GM21423 (cell line): ENCODE measurements at regions not wholly inside any gene's neighbourhood (a gene's known extent, or its start where the extent isn't known, plus 50 kb on each side); places are given as distances from the start of the nearest gene placed in this dataset.
A peak's percentile ranks its signal among the peaks of the same experiment; 100 is the strongest.

Experiments
- ATAC-seq: cut with Tn5 transposase; IDR thresholded peaks from one replicate; pipeline ENCODE4 v1.9.1; 2021; ENCODE audit warnings: mild to moderate bottlenecking, moderate library complexity; ENCODE audit not compliant: unreplicated experiment

DNA sequence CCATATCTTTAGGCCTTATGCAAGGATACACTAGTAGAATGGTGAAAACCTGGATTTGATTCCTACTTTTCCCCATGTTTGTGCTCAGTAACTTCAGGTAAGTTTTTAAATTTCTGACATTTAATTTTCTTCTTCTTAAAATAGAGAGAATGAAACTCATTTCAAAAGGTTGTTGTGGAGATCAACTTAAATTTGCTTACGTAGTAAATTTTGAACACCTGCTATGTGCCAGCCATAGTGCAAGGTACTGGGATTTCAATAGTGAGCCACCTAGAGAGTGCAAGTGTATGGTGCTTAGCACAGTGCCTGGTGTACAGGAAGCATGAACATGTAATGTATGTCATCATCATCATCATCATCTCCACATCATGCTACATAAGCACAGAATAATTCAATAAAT lies 73.6 kb upstream of the SMIM36 start:
- ATAC-seq, result no peak

DNA sequence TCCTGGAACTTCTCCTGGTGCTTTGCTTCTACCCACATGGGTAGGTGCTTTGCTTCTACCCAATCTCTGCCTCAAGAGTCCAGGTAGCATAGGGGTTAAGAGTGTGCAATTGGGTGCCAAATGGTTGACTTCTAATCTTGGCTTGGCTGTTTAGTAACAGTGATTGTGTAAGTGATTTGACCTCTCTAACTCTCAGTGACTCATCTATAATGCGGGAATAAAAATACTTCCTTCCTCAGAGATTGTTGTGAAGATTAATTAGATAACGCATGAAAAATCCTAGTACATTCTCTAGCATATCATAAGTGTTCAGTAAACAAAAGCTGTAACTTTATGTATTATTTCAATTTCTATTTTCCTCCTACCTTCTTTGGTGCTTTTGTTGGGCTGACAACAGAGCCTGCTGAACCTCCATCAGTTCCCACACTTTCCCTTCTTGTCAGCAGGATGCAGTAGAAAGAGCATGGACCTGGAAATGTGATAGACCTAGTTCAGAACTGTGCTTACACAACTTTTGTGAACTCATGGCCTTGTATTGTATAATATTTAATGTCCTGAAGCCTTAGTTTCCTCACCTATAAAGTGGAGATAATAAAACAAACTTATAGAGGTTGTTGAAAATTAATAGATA lies 72.9 kb upstream of the SMIM36 start:
- no peak for ATAC-seq

DNA sequence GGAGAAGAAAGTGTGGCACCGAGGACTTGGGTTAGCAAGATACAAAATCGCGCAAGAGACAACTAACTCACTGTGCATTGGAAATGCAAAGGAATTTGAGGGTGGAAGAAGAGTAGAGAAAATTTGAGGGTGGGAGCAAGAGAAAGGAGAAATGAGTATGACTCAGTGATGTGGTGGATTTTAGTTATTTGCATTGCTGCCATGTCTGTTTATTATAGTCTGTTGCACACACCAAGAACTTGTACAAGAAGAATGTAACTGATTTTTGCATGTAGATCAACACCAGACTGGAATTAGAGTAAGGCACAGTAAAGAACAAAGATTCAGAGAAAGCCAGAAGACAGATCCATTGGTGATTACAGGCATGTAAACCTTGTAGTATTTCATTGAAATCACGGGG lies 71.6 kb upstream of the SMIM36 start:
- no peak for ATAC-seq

DNA sequence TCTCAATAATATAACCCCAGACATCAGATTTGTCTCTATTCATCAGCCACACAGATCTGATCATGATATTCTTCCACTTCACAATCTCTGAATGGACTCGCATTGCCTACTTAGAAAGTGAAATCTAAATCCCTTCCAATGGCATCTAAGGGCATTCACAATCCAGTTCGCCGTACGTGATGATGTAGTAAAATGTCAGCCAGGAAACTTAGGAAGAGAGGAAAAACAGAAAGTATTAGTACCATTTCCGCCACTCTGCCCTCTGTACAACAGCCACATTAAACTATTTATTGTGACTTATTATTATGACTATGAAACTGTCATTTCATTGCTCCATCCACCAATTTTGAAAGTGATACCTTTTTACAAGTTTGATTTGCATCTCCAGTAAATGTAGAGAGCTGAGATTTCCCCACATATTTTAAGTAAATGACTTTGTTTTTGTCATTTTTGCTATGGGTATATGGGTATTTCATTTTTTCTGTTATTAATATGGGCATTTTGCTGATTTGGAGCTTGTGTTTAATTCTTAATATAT lies 69.4 kb upstream of the SMIM36 start:
- ATAC-seq, result no peak

DNA sequence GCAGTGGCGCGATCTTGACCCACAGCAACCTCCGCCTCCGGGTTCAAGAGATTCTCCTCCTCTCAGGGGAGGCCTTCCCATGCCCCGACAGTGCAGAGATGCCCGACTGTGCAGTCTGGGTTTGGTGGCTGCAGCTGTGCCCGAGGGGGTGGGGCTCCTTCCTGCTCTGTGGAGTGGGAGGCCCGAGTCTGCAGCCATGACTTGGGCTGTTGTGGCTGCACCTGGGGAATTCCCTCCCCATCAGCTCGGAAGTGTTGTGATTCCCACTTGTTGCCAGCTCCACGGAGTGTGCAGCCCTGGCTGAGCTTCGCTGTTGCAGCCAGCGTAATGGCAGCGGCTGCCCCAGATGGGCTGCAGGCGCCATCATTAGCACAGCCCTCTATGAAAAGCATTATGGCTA lies 66.4 kb upstream of the SMIM36 start:
- peak; percentile 44 for ATAC-seq

DNA sequence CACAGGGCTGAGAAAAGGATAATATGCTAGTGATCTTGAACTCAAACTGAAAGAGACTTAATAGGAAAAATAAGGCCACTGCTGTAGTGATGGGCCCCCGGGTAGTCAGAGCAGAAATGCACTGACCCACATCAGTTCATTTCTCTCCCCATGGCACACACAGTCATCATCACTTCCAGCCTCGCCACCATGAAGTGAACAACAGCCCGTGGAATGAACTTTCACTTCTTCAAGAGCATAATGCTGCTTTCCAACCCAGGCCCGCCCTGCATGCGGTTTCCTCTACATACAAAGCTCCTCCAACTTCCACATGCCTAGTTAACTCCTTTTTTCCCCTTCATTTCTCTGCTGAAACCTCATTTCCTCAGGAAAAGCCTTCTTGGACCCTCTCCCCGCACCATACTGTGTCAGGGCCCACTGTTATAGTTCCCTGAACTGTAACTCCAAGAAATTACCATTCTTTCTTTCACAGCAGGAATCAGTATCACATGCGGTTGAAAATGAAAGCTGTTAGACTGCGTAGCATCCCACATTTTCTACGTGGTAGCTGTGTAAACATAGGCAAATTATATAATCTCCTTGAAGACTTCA lies 65.8 kb upstream of the SMIM36 start:
- peak; percentile 52 for ATAC-seq

DNA sequence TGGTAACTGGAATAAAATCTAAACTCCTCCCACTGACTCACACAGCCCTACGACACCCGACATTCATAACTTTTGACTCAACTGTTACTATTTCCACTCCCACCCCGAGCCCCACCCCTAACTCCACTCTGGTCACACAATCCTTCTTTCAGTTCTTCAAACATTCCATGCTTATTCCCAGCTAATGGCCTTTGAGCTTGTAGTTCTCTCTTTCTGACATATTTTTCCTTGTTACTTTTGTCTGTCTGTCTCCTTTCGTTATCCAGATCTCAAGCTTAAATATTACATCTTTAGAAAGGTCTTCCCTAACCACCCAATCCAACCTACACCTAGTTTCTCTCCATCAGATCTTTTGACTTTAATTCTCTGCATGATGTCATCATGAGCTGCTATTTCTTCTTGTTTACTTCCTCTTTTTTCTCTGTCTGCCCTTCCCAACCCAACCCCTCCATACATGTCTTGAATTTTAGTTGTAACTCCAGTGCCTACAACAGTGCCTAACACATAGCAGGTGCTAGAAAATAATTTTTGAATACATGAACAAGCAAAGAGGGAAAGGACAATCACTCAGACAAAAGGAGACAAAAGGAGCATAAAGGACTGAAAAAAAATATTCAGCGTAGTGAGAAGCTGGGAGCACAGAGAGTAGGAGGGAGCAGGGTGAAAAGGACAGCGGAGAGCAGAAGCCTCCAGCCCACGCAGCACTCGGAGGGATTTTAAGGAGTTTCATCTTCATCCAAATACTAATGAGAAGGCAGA lies 65.2 kb upstream of the SMIM36 start:
- peak; percentile 7 for ATAC-seq

DNA sequence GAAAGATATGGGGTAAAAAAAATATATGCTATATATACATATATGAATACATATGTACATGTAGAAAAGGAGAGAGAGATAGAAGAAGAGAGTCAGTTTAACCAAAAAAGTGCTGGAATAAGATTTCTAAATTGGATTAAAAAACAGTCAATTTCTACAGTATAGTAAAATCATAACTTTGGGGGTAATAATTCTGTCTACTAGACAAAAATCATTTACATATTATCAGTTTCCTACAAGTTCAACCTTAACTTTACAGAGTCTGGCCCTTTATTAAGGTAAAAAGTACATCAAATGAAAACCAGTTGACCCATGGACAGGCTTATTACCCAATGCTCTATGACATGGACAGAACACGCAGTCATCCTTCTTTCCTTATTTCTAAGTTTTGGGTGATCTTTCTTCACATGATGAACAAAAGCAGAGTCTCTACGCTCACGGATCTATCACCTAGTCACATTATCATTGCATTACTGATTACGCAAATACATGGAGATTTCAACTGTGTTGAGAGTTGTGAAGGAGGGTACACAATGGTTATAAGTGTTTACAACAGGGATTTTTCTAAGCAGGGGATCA lies 63.9 kb upstream of the SMIM36 start:
- no peak for ATAC-seq

DNA sequence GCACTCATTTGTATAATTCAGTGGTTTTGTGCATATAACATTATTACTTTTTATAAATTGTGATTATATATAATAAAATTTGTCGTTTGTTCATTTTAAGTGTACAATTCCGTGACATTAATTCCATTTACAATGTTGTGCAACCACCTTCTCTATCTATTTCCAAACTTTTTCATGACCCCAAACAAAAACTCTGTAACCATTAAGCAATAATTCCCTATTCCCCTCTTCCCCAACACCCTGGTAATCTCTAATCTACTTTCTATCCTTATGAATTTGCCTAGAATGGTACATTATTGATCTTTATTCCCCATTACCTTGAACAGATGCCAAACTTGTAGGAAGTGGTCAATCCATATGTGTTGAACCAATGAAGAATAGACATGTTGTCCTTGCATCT lies 61.3 kb upstream of the SMIM36 start:
- ATAC-seq, result no peak

DNA sequence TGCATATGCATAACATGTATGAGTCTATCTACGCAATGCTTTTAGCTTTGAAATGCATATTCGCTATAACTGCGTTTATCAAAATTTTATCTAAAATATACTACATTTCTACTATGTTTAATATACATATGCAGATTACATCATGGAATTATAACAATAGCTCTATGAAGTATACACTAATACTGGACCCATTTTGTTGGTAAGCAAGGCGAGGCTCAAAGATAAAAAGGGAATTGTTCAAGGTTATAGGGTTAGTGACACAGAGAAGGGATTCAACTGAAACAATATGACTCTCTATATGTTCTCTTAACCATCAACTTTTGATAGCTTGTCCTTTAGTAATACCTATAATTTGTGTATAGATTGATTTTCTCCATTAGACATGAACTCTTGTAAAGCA lies 60.9 kb upstream of the SMIM36 start:
- no peak for ATAC-seq

DNA sequence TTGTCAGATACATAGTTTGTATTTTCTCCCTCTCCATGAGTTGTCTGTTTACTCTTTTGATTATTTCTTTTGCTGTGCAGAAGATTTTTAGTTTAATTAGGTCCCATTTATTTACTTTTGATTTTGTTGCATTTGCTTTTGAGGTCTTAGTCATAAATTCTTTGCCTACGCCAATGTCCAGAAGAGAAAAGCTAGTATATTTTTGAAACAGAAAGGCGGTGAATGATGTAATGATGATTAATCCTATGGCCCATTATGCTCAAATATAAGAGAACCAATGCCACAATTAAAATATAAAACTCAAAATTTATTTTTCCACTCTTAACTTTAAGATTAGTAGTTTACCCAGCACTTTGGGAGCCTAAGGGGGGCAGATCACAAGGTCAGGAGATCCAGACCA lies 59.8 kb upstream of the SMIM36 start:
- ATAC-seq, result no peak

DNA sequence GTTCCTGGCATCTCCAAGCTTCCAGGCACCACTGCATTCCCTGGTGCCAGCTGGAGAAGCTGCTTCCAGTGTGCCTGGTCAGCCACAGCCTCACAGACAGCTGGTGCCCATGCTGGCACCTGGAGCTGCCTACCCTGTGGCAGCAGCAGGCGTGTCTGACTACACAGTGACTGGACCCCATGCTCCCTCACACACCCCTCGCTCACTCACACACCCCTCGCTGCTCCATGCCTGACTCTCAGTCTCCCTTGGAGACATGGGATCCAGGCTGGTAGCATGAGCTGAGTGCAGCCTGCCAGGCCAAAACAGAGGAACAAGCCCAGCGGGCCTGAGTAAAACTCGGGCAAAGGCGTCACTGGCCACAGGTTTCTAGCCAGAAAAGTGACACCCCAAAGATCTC lies 59.1 kb upstream of the SMIM36 start:
- ATAC-seq, result no peak

DNA sequence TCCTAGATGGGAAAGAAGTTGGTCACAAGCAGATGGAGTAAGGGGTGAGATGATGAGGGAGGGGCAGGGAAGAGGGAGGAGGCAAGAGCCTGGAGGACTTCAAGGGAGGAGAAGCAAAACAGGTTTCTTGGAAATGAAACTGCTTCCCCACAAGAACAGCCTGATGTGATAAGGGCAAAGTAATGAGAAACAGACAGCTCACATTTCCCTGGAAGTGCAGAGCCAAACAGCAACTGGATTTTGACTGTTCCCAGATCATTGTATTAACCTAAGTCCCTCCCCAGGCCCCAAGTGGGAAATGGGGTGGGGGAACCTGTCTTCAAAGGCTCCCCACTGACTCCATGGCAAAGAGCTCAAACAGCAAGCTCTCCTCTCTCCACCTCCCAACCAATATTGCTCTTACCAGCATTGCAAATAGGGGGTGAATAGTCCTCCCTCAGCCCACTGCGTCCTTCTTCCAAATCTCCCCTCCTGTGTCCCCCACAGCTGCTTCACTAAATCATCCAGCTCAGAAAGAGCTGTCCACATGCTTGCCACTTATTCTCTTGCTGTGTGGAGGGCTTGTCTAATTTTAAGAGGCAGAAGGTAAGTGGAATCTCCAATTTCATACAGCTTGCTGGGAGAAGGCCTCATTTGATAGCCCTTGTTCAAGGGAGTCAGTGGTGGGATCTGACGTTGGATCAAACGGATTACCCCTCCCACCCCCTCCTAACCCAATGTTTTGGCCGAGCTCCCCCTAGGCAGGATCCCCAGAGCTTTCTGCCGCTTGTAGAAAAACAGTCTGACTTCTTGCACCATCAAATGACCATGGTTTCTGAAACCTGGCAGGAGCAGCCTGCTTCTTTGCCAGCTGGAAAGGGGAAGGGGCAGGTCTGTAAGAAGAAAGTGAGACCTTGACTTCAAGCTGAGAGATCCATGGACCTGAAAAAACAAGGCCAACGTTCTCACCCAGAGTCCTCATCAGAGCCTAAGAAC lies 56.3 kb upstream of the SMIM36 start:
- ATAC-seq, result no peak

DNA sequence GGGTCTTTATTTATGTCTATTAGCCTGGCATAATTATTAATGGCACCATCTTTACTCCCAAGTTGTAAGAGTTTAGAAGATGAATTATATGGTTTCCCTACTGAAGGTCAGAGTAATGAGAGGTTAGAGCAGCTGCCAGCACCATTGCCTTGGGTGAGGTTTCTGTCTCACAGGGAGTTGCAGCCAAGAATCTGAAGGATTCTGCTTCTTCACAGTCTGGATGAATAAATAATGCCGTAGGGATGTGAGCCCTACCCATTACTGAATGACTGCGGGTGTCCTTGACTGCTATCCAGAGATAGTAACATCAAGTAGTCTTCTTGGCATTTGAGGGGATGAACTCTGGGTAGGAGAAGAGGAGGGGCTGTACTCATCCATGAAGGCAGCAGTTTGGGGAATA lies 52.8 kb upstream of the SMIM36 start:
- ATAC-seq, result no peak

DNA sequence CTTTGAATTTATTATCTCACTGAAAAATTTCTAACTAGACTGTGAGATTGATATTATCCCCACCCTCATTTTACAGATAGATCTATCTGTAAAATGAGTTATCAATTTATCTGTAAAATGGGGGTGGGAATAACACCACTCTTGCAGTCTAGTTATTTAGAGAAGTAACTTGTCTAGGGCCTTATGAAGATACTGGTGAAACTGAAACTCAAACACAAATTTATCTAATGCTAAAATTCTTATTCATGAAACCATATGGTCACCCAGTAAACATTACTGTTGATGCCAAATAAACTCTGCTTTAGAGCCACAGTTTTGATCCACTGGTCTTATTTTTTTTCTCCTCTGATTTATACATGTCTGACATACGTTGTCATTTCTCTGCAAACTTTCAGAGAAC lies 52.1 kb upstream of the SMIM36 start:
- ATAC-seq, result no peak

DNA sequence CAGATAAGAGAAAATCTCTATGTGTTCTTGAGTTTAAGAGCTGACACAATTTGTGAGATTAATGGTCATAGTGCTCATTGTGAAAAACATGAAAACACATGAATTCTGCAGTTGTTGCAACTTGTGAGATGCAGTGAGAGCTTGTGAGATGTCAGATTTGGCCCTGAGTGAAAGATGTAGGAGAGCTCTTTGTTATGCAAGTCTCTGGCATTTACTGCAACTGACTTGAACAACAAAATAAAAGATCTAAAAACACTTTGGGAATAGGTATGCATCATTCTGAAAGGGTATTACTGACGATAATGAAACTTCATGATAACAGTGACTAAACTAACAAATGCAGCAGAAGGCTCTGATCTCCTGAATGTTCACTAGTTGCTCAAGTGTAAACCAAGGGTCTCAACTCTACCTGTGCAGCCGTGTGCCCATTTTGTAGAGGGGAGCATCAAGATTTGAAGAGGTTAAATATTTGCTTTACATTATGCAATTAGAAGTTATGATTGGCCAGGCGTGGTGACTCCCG lies 50.8 kb upstream of the SMIM36 start:
- ATAC-seq, result no peak

DNA sequence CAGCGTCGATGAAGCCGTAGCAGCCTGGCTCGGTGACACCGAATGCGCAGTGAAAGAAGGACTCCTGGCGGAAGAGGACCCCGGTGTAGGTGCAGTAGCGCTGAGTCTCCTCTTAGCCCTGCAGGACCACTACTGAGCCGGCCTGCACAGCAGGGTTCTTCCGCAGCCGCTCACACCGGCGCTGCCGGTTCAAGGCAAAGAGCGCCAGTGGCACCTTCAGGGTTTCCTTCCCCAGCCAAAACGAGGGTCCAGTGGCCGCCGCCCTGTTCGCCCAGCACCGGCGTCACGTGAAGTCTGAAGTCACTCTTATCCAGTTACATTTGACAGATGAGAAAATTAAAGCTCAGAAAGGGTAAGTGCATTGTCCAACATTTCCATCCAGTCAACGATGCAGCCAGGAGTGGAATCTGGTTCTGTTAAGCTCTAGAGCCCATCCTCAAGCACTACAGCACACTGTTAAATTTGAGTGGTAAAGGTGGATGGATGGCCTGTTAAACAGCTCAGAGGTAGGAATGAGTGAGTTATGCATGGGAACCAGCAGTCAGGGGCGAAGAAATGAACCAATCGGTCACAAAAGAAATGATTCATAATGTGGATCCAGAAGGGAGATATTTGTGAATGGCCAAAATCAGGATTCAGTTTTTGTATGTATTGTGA lies 50.2 kb upstream of the SMIM36 start:
- no peak for ATAC-seq
